B cell (primary cell): ENCODE measurements at regions not wholly inside any gene's neighbourhood (a gene's known extent, or its start where the extent isn't known, plus 50 kb on each side); places are given as distances from the start of the nearest gene placed in this dataset.

ENCODE experiments used
- ATAC-seq: fragments of 200-7000 bp; cut with Tn5 transposase; one replicate; pipeline ENCODE4 v1.10.0; 2021; ENCODE audit warnings: low read depth, mild to moderate bottlenecking, moderate number of reproducible peaks, moderate library complexity
- CTCF ChIA-PET: fragments of 350-600 bp; sonication (Branson Sonifier 250); formaldehyde crosslinking; loops from one replicate; lab custom pipeline; 2021; ENCODE audit warnings: antibody characterized with exemption, inconsistent platforms; lab: Charles Lee
- POLR2A ChIA-PET: fragments of 350-600 bp; sonication (Branson Sonifier 250); formaldehyde crosslinking; loops from one replicate; lab custom pipeline; 2021; ENCODE audit warnings: antibody characterized with exemption; lab: Charles Lee
- DNase-seq: peaks from one replicate; pipeline ENCODE4 v3.0.0; 2013
- H2AFZ ChIP-seq: 2 replicates; pipeline ENCODE4 v1.6.1; 2012; ENCODE audit warnings: mild to moderate bottlenecking, low read depth, low read length; ENCODE audit not compliant: insufficient read depth, poor library complexity, severe bottlenecking
- H3K27ac ChIP-seq, 2 donors: 1 replicate in 1 of 2; 2 replicates in 1 of 2; pipeline ENCODE4 v1.5.1; 2012 to 2013; ENCODE audit warnings: low read length in 2 of 2, mild to moderate bottlenecking in 2 of 2, moderate library complexity in 1 of 2
- H3K27me3 ChIP-seq, 4 experiments: fragments of 200-600 bp in 1 of 4; sonication (generic) in 1 of 4; replicated peaks in 1 of 4; 1 replicate in 2 of 4; 2 replicates in 2 of 4; pipeline versions ENCODE4 v1.6.1 to v1.7.0; 2013 to 2016; ENCODE audit warnings: low read length in 3 of 4, mild to moderate bottlenecking in 2 of 4, mixed read lengths in 1 of 4, moderate library complexity in 1 of 4; ENCODE audit not compliant: insufficient read depth in 4 of 4, control insufficient read depth in 3 of 4; ENCODE audit errors: control extremely low read depth in 1 of 4
- H3K36me3 ChIP-seq, 2 experiments: replicated peaks in 1 of 2; 1 replicate in 1 of 2; 2 replicates in 1 of 2; pipeline versions ENCODE4 v1.6.1 to v1.7.1; 2013; ENCODE audit warnings: low read length in 1 of 2; ENCODE audit not compliant: insufficient read depth in 2 of 2, control insufficient read depth in 1 of 2; ENCODE audit errors: control extremely low read depth in 1 of 2, extremely low read depth in 1 of 2
- H3K4me1 ChIP-seq, 2 donors: fragments of 200-600 bp in 1 of 2; sonication (generic) in 1 of 2; 1 replicate in 1 of 2; 2 replicates in 1 of 2; pipeline versions ENCODE4 v1.5.1 to v1.6.1; 2013 to 2017; ENCODE audit warnings: low read length in 2 of 2; ENCODE audit not compliant: control insufficient read depth in 2 of 2, insufficient read depth in 2 of 2
- H3K4me2 ChIP-seq: replicated peaks from 2 replicates; pipeline ENCODE3; 2012; ENCODE audit warnings: mild to moderate bottlenecking, low read depth, low read length; ENCODE audit not compliant: poor library complexity, severe bottlenecking
- H3K4me3 ChIP-seq, 5 experiments: fragments of 200-600 bp in 1 of 5; sonication (generic) in 1 of 5; 1 replicate in 3 of 5; 2 replicates in 2 of 5; pipeline versions ENCODE4 v1.5.1 to v1.7.0; 2011 to 2016; ENCODE audit warnings: low read length in 4 of 5, mild to moderate bottlenecking in 4 of 5, low read depth in 2 of 5, control low read depth in 1 of 5, moderate library complexity in 1 of 5; ENCODE audit not compliant: insufficient read depth in 1 of 5; ENCODE audit errors: control extremely low read depth in 1 of 5, extremely low read depth in 1 of 5
- H3K79me2 ChIP-seq: fragments of 200-600 bp; sonication (generic); one replicate; pipeline ENCODE4 v1.6.0; 2016; ENCODE audit warnings: low read length; ENCODE audit not compliant: control insufficient read depth, insufficient read depth
- H3K9ac ChIP-seq: fragments of 200-600 bp; sonication (generic); 2 replicates; pipeline ENCODE4 v1.6.1; 2017; ENCODE audit warnings: mild to moderate bottlenecking, low read length, moderate library complexity
- H3K9me3 ChIP-seq, 3 donors: one replicate each; pipeline versions ENCODE4 v1.6.1 to v1.7.1; 2013; ENCODE audit warnings: low read length in 2 of 3; ENCODE audit not compliant: control insufficient read depth in 2 of 3, insufficient read depth in 1 of 3; ENCODE audit errors: control extremely low read depth in 1 of 3
- H4K20me1 ChIP-seq: 2 replicates; pipeline ENCODE4 v1.6.0; 2012; ENCODE audit warnings: mild to moderate bottlenecking, low read length; ENCODE audit not compliant: insufficient read depth, control insufficient read depth, poor library complexity, severe bottlenecking
- H3K27ac Mint-ChIP-seq: one replicate; pipeline ENCODE4 v1.8.0; 2021; ENCODE audit warnings: mixed read lengths
- H3K27me3 Mint-ChIP-seq: one replicate; pipeline ENCODE4 v1.8.0; 2021; ENCODE audit warnings: mixed read lengths
- H3K4me1 Mint-ChIP-seq: one replicate; pipeline ENCODE4 v1.8.0; 2021; ENCODE audit warnings: mixed read lengths
- H3K4me3 Mint-ChIP-seq: one replicate; pipeline ENCODE4 v1.8.0; 2021; ENCODE audit warnings: mixed read lengths
- H3K9me3 Mint-ChIP-seq: one replicate; pipeline ENCODE4 v1.8.0; 2022; ENCODE audit warnings: mixed read lengths; ENCODE audit not compliant: insufficient read depth
- EZH2 ChIP-seq: IDR thresholded peaks from 2 replicates; pipeline ENCODE4 v1.6.1; 2012; ENCODE audit warnings: borderline replicate concordance, low read depth, mild to moderate bottlenecking, moderate library complexity, low read length; ENCODE audit not compliant: insufficient read depth, poor library complexity, severe bottlenecking
- WGBS: methylation state at CpG from one replicate; pipeline ENCODE4 v1.1.5; 2013; ENCODE audit warnings: missing lambda C conversion rate; ENCODE audit not compliant: insufficient coverage; 5-methylcytosine and 5-hydroxymethylcytosine counted together
- intact Hi-C: fragments of 100-400 bp; cut with micrococcal nuclease; formaldehyde crosslinking; loops from one replicate; pipeline ENCODE4 v1.10.0; 2022
- TF ChIP-seq, protein P1 (sequence below): fragments of 200-600 bp; IDR thresholded peaks from one replicate; pipeline ENCODE4 v1.8.0; 2022; ENCODE audit warnings: antibody characterized with exemption, mild to moderate bottlenecking

DNA sequence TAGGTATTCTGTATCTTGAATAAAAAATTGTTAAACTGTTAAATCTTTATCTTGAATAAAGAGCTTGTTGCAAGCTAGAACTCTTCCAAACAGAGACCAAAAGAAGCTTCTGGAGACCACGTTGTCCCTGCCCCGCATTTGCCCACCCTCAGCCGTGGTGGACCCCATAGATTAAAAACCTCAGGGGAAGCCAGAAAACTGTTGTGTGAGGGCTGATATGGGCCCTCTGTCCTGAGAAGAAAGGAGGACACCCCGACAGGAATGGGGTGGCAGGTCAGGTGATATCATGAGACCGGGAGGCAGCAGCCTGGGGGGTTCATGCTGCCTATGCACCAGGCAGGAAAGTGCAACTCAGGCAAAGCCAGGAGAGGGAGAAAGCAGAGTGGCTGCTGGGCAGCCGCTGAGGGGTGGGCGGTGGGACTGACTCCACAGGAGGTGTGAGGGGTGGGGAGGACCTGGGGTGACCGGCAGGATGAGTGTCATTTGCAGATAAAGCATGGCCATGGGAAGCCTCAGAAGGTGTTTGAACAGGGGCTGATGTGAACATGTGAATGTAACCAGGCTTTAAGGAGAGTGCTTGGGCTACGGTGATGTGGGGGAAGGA, 147.8 kb downstream of the IRF8 start:
- Histone ChIP-seq H3K9ac (no peak overlapping the region), H3K4me2 (no peak overlapping the region), H3K9me3 (no peaks in the 10 kb centered on the region), H2AFZ (no peak overlapping the region), H3K36me3 (no peaks in the 10 kb centered on the region), H4K20me1 (no peaks in the 10 kb centered on the region), H3K27me3 (peaks cover 0 to 55% (median 13%) of the 10 kb centered on the region in 4 experiments), H3K79me2 (no peaks in the 10 kb centered on the region), H3K4me1 (peaks cover 7 to 9% of the 10 kb centered on the region in 2 donors), H3K4me3 (no peak overlapping the region), H3K27ac (no peak overlapping the region)
- H3K4me3 Mint-ChIP-seq, result no peak overlapping the region
- H3K4me1 Mint-ChIP-seq, result peaks cover 12% of the 10 kb centered on the region
- WGBS, result 75% methylated on average over 6 of the region's 9 CpGs
- intact Hi-C loops, result no loop called here
- no peak for TF ChIP-seq EZH2
- TF ChIP-seq, protein P1, sequence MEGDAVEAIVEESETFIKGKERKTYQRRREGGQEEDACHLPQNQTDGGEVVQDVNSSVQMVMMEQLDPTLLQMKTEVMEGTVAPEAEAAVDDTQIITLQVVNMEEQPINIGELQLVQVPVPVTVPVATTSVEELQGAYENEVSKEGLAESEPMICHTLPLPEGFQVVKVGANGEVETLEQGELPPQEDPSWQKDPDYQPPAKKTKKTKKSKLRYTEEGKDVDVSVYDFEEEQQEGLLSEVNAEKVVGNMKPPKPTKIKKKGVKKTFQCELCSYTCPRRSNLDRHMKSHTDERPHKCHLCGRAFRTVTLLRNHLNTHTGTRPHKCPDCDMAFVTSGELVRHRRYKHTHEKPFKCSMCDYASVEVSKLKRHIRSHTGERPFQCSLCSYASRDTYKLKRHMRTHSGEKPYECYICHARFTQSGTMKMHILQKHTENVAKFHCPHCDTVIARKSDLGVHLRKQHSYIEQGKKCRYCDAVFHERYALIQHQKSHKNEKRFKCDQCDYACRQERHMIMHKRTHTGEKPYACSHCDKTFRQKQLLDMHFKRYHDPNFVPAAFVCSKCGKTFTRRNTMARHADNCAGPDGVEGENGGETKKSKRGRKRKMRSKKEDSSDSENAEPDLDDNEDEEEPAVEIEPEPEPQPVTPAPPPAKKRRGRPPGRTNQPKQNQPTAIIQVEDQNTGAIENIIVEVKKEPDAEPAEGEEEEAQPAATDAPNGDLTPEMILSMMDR, result no peak
- H3K27me3 Mint-ChIP-seq, result peaks cover 60% of the 10 kb centered on the region
- H3K27ac Mint-ChIP-seq, result no peak overlapping the region
- POLR2A ChIA-PET, result no interaction called here
- DNase-seq (no peak), ATAC-seq (no peak)
- CTCF ChIA-PET, result no interaction called here
- H3K9me3 Mint-ChIP-seq, result no peaks in the 10 kb centered on the region

DNA sequence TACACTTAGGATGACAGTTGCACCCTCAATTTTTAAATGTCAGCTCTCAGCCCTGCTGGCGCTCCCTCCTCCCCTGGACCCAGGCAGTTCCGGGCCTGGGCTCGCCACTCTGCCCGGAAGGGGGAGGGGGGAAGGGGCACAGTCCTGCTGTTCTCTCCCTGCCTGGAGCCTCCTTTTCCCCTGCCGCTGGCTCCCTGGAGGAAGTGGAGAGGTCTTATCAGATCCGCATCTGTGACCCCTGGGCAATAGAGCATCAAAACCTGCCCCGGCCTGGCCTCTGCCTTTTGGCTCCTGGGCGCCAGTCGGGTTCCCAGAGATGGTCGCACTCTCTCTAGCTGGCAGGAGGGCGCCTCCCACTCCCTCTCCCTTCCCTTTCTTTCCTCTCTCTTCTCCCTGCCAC, 149.3 kb downstream of the IRF8 start:
- Mint-ChIP-seq H3K4me3 (no peak overlapping the region), H3K27ac (no peak overlapping the region), H3K27me3 (peaks cover 50% of the 10 kb centered on the region), H3K9me3 (no peaks in the 10 kb centered on the region), H3K4me1 (peaks cover 11% of the 10 kb centered on the region)
- peaks cover 0 to 48% (median 13%) of the 10 kb centered on the region in 4 experiments for H3K27me3 ChIP-seq
- no peak for TF ChIP-seq EZH2
- ATAC-seq (no peak), DNase-seq (no peak)
- ChIA-PET POLR2A (no interaction called here), CTCF (interaction anchor here (1.0 kb wide), 1 partner anchor 24 kb away, joined by 3 read pairs; no protein-coding TSS in a partner anchor)
- no peak overlapping the region for H3K27ac ChIP-seq
- H3K9ac ChIP-seq, result no peak overlapping the region
- H3K79me2 ChIP-seq, result no peaks in the 10 kb centered on the region
- H3K4me1 ChIP-seq, result peaks cover 7 to 9% of the 10 kb centered on the region in 2 donors
- no peaks in the 10 kb centered on the region for H3K36me3 ChIP-seq
- no peak overlapping the region for H2AFZ ChIP-seq
- intact Hi-C loops, result no loop called here
- H3K4me3 ChIP-seq, result no peak overlapping the region
- H4K20me1 ChIP-seq, result no peaks in the 10 kb centered on the region
- no peak overlapping the region for H3K4me2 ChIP-seq
- H3K9me3 ChIP-seq, result no peaks in the 10 kb centered on the region
- 6% methylated on average over 6 of the region's 11 CpGs for WGBS
